Smooth muscle cell (in vitro differentiated cells): ENCODE measurements at regions not wholly inside any gene's neighbourhood (a gene's known extent, or its start where the extent isn't known, plus 50 kb on each side); places are given as distances from the start of the nearest gene placed in this dataset.

Experiments used
- DNase-seq: peaks from one replicate; lab custom pipeline; 2025; ENCODE audit not compliant: unreplicated experiment; lab: John Stamatoyannopoulos, UW
- H2AFZ ChIP-seq: fragments of 200-600 bp; sonication (generic); 2 replicates; pipeline ENCODE4 v1.6.0; 2016; ENCODE audit warnings: antibody characterized with exemption, low read depth, mild to moderate bottlenecking
- H3F3A ChIP-seq: fragments of 200-600 bp; sonication (generic); 2 replicates; pipeline ENCODE4 v1.6.0; 2017; ENCODE audit warnings: antibody characterized with exemption, low read depth
- H3K27ac ChIP-seq: fragments of 200-600 bp; sonication (generic); 2 replicates; pipeline ENCODE4 v1.5.1; 2016; ENCODE audit warnings: low read depth, mild to moderate bottlenecking
- H3K27me3 ChIP-seq: fragments of 200-600 bp; sonication (generic); 2 replicates; pipeline ENCODE4 v1.6.1; 2016; ENCODE audit warnings: low read depth, mild to moderate bottlenecking
- H3K36me3 ChIP-seq: fragments of 200-600 bp; sonication (generic); 2 replicates; pipeline ENCODE4 v1.5.1; 2016; ENCODE audit warnings: low read depth
- H3K4me1 ChIP-seq: fragments of 200-600 bp; sonication (generic); 2 replicates; pipeline ENCODE4 v1.5.1; 2016; ENCODE audit warnings: low read depth
- H3K4me2 ChIP-seq: fragments of 200-600 bp; sonication (generic); 2 replicates; pipeline ENCODE4 v1.6.0; 2016; ENCODE audit warnings: mild to moderate bottlenecking
- H3K4me3 ChIP-seq: fragments of 200-600 bp; sonication (generic); 2 replicates; pipeline ENCODE4 v1.5.1; 2016; ENCODE audit warnings: mild to moderate bottlenecking
- H3K79me2 ChIP-seq: fragments of 200-600 bp; sonication (generic); 2 replicates; pipeline ENCODE4 v1.6.0; 2016; ENCODE audit warnings: low read depth, mild to moderate bottlenecking
- H3K9ac ChIP-seq: fragments of 200-600 bp; sonication (generic); 2 replicates; pipeline ENCODE4 v1.6.0; 2016; ENCODE audit warnings: low read depth
- H3K9me3 ChIP-seq: fragments of 200-600 bp; sonication (generic); replicated peaks from 2 replicates; pipeline ENCODE4 v1.5.1; 2016; ENCODE audit warnings: low read depth
- H4K20me1 ChIP-seq: fragments of 200-600 bp; sonication (generic); 2 replicates; pipeline ENCODE4 v1.6.0; 2016; ENCODE audit warnings: low read depth
- CTCF ChIP-seq: fragments of 200-600 bp; sonication (generic); IDR thresholded peaks from 2 replicates; pipeline ENCODE4 v1.5.1; 2017; ENCODE audit warnings: borderline replicate concordance, mild to moderate bottlenecking, antibody characterized with exemption; ENCODE audit not compliant: insufficient read depth, poor library complexity, severe bottlenecking
- WGBS: methylation state at CpG from one replicate; pipeline ENCODE4 v1.1.7; 2016; ENCODE audit warnings: low lambda C conversion rate; 5-methylcytosine and 5-hydroxymethylcytosine counted together

DNA sequence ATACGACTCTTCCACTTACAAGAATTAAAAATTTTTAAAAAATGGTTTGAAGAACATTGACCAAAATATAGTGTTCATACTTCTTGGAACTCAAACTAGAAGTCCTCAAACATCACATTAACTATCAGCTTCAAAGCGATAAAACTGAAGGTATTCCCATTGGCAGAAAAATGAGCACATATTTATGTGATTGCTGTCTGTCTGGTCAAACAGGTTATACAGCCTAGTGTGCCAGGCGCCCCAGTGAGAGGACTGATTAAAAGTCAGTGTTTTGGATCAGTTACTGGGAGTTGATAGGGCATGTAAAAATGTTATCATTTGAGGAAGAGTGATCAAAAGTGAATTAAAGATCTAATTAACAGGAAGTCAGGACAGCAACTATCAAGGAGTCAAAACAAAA is 738.8 kb downstream of the HDGFL1 start:
- H3F3A ChIP-seq = no peaks in the 10 kb centered on the region
- H4K20me1 ChIP-seq = no peaks in the 10 kb centered on the region
- no peaks in the 10 kb centered on the region for H3K27me3 ChIP-seq
- 59% methylated on average over 3 of the region's 3 CpGs for WGBS
- H3K27ac ChIP-seq = no peak overlapping the region
- no peaks in the 10 kb centered on the region for H3K36me3 ChIP-seq
- no peak overlapping the region for H3K4me3 ChIP-seq
- H3K9ac ChIP-seq = no peak overlapping the region
- no peak overlapping the region for H3K4me2 ChIP-seq
- no peaks in the 10 kb centered on the region for H3K4me1 ChIP-seq
- no peak overlapping the region for H2AFZ ChIP-seq
- no peaks in the 10 kb centered on the region for H3K79me2 ChIP-seq
- H3K9me3 ChIP-seq = no peaks in the 10 kb centered on the region
- TF ChIP-seq CTCF = no peak
- no peak for DNase-seq

DNA sequence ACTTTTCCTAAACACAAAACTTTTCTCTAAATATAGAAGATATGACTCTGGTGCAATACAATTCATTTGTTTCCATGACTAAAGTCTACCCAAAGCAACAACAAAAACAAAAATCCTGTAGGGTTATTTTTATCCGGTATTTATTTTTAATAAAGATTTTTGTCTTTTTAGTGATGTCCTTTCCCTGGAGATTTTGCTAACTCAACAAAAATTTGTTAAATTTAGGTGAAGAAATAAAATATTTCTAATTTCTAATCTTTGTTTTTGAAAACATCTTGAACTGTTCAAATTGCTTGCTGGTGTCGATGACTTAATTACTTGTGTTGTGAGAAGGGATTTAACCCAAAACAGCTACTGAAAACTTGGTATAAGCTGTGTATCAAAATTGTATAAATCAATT is 741.8 kb downstream of the HDGFL1 start:
- no peaks in the 10 kb centered on the region for H3K9me3 ChIP-seq
- over 99% methylated on average over 2 of the region's 2 CpGs for WGBS
- no peaks in the 10 kb centered on the region for H3K79me2 ChIP-seq
- no peak overlapping the region for H2AFZ ChIP-seq
- no peaks in the 10 kb centered on the region for H4K20me1 ChIP-seq
- H3F3A ChIP-seq = no peaks in the 10 kb centered on the region
- H3K4me1 ChIP-seq = no peaks in the 10 kb centered on the region
- TF ChIP-seq CTCF = no peak
- H3K36me3 ChIP-seq = no peaks in the 10 kb centered on the region
- H3K27ac ChIP-seq = no peak overlapping the region
- no peaks in the 10 kb centered on the region for H3K27me3 ChIP-seq
- no peak overlapping the region for H3K4me2 ChIP-seq
- no peak for DNase-seq
- H3K4me3 ChIP-seq = no peak overlapping the region
- H3K9ac ChIP-seq = no peak overlapping the region

GRCh38 chr6:23316131-23316530 is 746.8 kb downstream of the HDGFL1 start:
- no peak overlapping the region for H3K9ac ChIP-seq
- no peaks in the 10 kb centered on the region for H3K4me1 ChIP-seq
- H2AFZ ChIP-seq = no peak overlapping the region
- H3F3A ChIP-seq = no peaks in the 10 kb centered on the region
- H3K27ac ChIP-seq = no peak overlapping the region
- no peaks in the 10 kb centered on the region for H3K9me3 ChIP-seq
- H3K79me2 ChIP-seq = no peaks in the 10 kb centered on the region
- 47% methylated on average over 1 of the region's 1 CpG for WGBS
- H4K20me1 ChIP-seq = no peaks in the 10 kb centered on the region
- no peak for DNase-seq
- H3K4me2 ChIP-seq = no peak overlapping the region
- TF ChIP-seq CTCF = no peak
- H3K4me3 ChIP-seq = no peak overlapping the region
- no peaks in the 10 kb centered on the region for H3K36me3 ChIP-seq
- no peaks in the 10 kb centered on the region for H3K27me3 ChIP-seq

- no peak for TF ChIP-seq CTCF
- Histone ChIP-seq H3K36me3 (no peaks in the 10 kb centered on the region), H3K4me1 (no peaks in the 10 kb centered on the region), H3K27ac (no peak overlapping the region), H3K27me3 (no peaks in the 10 kb centered on the region), H4K20me1 (no peaks in the 10 kb centered on the region), H3K4me3 (no peak overlapping the region), H3F3A (no peaks in the 10 kb centered on the region), H3K9me3 (no peaks in the 10 kb centered on the region), H3K4me2 (no peak overlapping the region), H2AFZ (no peak overlapping the region), H3K79me2 (no peaks in the 10 kb centered on the region), H3K9ac (no peak overlapping the region)
- DNase-seq = no peak
- WGBS = 79% methylated on average over 1 of the region's 1 CpG
Observed at GRCh38 chr6:23316931-23317330, 747.6 kb downstream of the HDGFL1 start.
